ENCODE measurements at regions not wholly inside any gene's neighbourhood (a gene's known extent, or its start where the extent isn't known, plus 50 kb on each side); places are given as distances from the start of the nearest gene placed in this dataset.

GRCh38 chr18:39841482-39842365 is 2113.3 kb upstream of the PIK3C3 start:
- no peaks in the 10 kb centered on the region for H3K36me3 ChIP-seq
- H3K4me1 ChIP-seq, result peaks cover 0 to 26% (median 17%) of the 10 kb centered on the region in 4 donors
- H3K27ac ChIP-seq, result peak overlapping the region in 2 of 4 donors; percentile 21 to 41
- intact Hi-C loops (cut with DNase I), result no loop called here
- 3 to 6% methylated on average over 47 of the region's 47 CpGs for WGBS, 2 donors
- no peaks in the 10 kb centered on the region for H3K9me3 ChIP-seq
- peak; percentile 78 for DNase-seq
- TF ChIP-seq POLR2A (IDR thresholded peaks at IDR 0.05) (no peak), POLR2AphosphoS5 (IDR thresholded peaks at IDR 0.05) (no peak), CTCF (IDR thresholded peaks at IDR 0.05) (peak in 1 of 4 experiments; percentile 44)
- H3K4me3 ChIP-seq, result peak overlapping the region; percentile 25 to 51 (median 47)
- H3K27me3 ChIP-seq, result no peaks in the 10 kb centered on the region

GRCh38 chr18:39840856-39841481 is 2114.1 kb upstream of the PIK3C3 start:
- intact Hi-C loops (cut with DNase I), result no loop called here
- Histone ChIP-seq H3K36me3 (no peaks in the 10 kb centered on the region), H3K4me3 (peak overlapping the region; percentile 25 to 51 (median 47)), H3K27ac (peak overlapping the region in 1 of 4 donors; percentile 21), H3K9me3 (no peaks in the 10 kb centered on the region), H3K27me3 (no peaks in the 10 kb centered on the region), H3K4me1 (peaks cover 0 to 26% (median 17%) of the 10 kb centered on the region in 4 donors)
- WGBS, 2 donors, result 17 to 30% methylated on average over 7 of the region's 7 CpGs
- DNase-seq, result no peak
- TF ChIP-seq POLR2AphosphoS5 (IDR thresholded peaks at IDR 0.05), result no peak
- TF ChIP-seq EP300 (IDR thresholded peaks at IDR 0.05), result no peak
- no peak for TF ChIP-seq CTCF (IDR thresholded peaks at IDR 0.05)
- TF ChIP-seq POLR2A (IDR thresholded peaks at IDR 0.05), result no peak

GRCh38 chr18:39840406-39840805 is 2114.6 kb upstream of the PIK3C3 start:
- DNase-seq, result no peak
- WGBS, 2 donors, result 29 to 65% methylated on average over 3 of the region's 3 CpGs

GRCh38 chr18:39839782-39840181 is 2115.3 kb upstream of the PIK3C3 start:
- intact Hi-C loops (cut with DNase I), result no loop called here
- TF ChIP-seq POLR2A (IDR thresholded peaks at IDR 0.05) (no peak), EP300 (IDR thresholded peaks at IDR 0.05) (no peak), POLR2AphosphoS5 (IDR thresholded peaks at IDR 0.05) (no peak), CTCF (IDR thresholded peaks at IDR 0.05) (no peak)
- peaks cover 0 to 21% (median 13%) of the 10 kb centered on the region in 4 donors for H3K4me1 ChIP-seq
- no peaks in the 10 kb centered on the region for H3K9me3 ChIP-seq
- no peak overlapping the region for H3K27ac ChIP-seq
- no peaks in the 10 kb centered on the region for H3K27me3 ChIP-seq
- no peak for DNase-seq
- no peak overlapping the region for H3K4me3 ChIP-seq
- WGBS, 2 donors, result 88 to 94% methylated on average over 4 of the region's 4 CpGs
- no peaks in the 10 kb centered on the region for H3K36me3 ChIP-seq

More at GRCh38 chr18:39840406-39840805, 2114.6 kb upstream of the PIK3C3 start:
- intact Hi-C loops (cut with DNase I), result no loop called here
- no peak overlapping the region for H3K4me3 ChIP-seq
- no peak overlapping the region for H3K27ac ChIP-seq
- no peaks in the 10 kb centered on the region for H3K27me3 ChIP-seq
- TF ChIP-seq POLR2AphosphoS5 (IDR thresholded peaks at IDR 0.05), result no peak
- TF ChIP-seq POLR2A (IDR thresholded peaks at IDR 0.05), result no peak
- no peak for TF ChIP-seq EP300 (IDR thresholded peaks at IDR 0.05)
- TF ChIP-seq CTCF (IDR thresholded peaks at IDR 0.05), result no peak
- H3K9me3 ChIP-seq, result no peaks in the 10 kb centered on the region
- peaks cover 0 to 24% (median 15%) of the 10 kb centered on the region in 4 donors for H3K4me1 ChIP-seq
- no peaks in the 10 kb centered on the region for H3K36me3 ChIP-seq

Measured in sigmoid colon (tissue), 6 donors.